Nephron (organoid): ENCODE measurements at regions not wholly inside any gene's neighbourhood (a gene's known extent, or its start where the extent isn't known, plus 50 kb on each side); places are given as distances from the start of the nearest gene placed in this dataset.

Experiments used
- H3K27ac Mint-ChIP-seq, 3 experiments: 2 replicates each; pipeline ENCODE4 v1.8.0; 2020; ENCODE audit warnings: mixed read lengths in 3 of 3, mild to moderate bottlenecking in 2 of 3, moderate library complexity in 1 of 3
- H3K27me3 Mint-ChIP-seq: 2 replicates; pipeline ENCODE4 v1.8.0; 2021; ENCODE audit warnings: low read depth, mild to moderate bottlenecking, moderate library complexity, mixed read lengths
- H3K36me3 Mint-ChIP-seq: 2 replicates; pipeline ENCODE4 v1.8.0; 2020; ENCODE audit warnings: low read depth, mixed read lengths
- H3K4me1 Mint-ChIP-seq: 2 replicates; pipeline ENCODE4 v1.8.0; 2020; ENCODE audit warnings: mixed read lengths
- H3K4me3 Mint-ChIP-seq, 3 experiments: 2 replicates each; pipeline ENCODE4 v1.8.0; 2020; ENCODE audit warnings: mild to moderate bottlenecking in 3 of 3, mixed read lengths in 3 of 3, moderate library complexity in 2 of 3
- H3K9me3 Mint-ChIP-seq: 2 replicates; pipeline ENCODE4 v1.8.0; 2020; ENCODE audit warnings: mixed read lengths
- TF ChIP-seq, protein P1 (sequence below), 3 experiments: fragments of 200-600 bp; sonication (generic); IDR thresholded peaks; one replicate each; pipeline ENCODE4 v1.5.0; 2021; ENCODE audit warnings: antibody characterized with exemption in 3 of 3; ENCODE audit not compliant: unreplicated experiment in 3 of 3

DNA sequence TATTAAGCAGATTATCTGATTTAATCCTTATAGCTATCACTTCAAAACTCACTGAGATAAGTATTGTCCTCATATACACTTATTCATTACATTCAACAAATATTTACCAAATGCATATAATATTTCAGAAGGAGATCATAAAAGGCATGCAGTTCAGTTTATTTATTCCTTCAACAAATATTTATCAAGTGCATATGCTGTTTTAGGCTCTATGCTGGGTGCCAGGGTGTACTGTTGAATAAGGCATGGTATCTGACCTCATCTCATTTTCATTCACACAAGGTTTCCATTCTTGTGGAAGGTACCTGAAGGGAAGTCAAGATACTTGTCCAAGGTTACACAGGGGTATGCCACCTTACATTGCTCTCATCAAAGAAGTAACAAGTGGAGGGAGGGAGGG lies 213.0 kb downstream of the INSIG2 start:
- Mint-ChIP-seq H3K36me3 (no peaks in the 10 kb centered on the region), H3K4me1 (peaks cover 4% of the 10 kb centered on the region), H3K4me3 (no peak overlapping the region), H3K27ac (no peak overlapping the region), H3K27me3 (no peaks in the 10 kb centered on the region), H3K9me3 (peaks cover 7% of the 10 kb centered on the region)
- TF ChIP-seq, protein P1, sequence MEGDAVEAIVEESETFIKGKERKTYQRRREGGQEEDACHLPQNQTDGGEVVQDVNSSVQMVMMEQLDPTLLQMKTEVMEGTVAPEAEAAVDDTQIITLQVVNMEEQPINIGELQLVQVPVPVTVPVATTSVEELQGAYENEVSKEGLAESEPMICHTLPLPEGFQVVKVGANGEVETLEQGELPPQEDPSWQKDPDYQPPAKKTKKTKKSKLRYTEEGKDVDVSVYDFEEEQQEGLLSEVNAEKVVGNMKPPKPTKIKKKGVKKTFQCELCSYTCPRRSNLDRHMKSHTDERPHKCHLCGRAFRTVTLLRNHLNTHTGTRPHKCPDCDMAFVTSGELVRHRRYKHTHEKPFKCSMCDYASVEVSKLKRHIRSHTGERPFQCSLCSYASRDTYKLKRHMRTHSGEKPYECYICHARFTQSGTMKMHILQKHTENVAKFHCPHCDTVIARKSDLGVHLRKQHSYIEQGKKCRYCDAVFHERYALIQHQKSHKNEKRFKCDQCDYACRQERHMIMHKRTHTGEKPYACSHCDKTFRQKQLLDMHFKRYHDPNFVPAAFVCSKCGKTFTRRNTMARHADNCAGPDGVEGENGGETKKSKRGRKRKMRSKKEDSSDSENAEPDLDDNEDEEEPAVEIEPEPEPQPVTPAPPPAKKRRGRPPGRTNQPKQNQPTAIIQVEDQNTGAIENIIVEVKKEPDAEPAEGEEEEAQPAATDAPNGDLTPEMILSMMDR (IDR thresholded peaks at IDR 0.05; ENCODE audit: unreplicated experiment in 3 of 3) = no peak

DNA sequence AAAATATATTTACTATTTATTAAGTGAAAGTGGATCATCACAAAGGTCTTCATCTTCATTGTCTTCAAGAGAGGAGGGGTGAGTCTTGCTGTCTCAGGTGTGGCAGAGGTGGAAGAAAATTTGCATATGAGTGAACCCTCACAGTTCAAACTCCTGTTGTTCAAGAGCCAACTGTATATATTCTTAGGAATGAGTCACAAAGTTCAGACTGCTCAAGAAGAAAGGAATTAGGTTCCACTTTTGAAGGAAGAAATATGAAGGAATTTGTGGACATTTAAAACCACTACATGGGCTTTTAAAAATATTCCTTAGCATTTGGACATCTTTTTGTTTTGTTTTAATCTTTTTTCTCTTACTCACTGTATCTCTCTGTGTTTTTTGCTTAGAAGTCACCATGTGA lies 212.6 kb downstream of the INSIG2 start:
- Mint-ChIP-seq H3K27me3 (no peaks in the 10 kb centered on the region), H3K36me3 (no peaks in the 10 kb centered on the region), H3K4me1 (peaks cover 4% of the 10 kb centered on the region), H3K27ac (no peak overlapping the region), H3K9me3 (peaks cover 11% of the 10 kb centered on the region), H3K4me3 (no peak overlapping the region)
- TF ChIP-seq, protein P1 (IDR thresholded peaks at IDR 0.05; ENCODE audit: unreplicated experiment in 3 of 3) = no peak

DNA sequence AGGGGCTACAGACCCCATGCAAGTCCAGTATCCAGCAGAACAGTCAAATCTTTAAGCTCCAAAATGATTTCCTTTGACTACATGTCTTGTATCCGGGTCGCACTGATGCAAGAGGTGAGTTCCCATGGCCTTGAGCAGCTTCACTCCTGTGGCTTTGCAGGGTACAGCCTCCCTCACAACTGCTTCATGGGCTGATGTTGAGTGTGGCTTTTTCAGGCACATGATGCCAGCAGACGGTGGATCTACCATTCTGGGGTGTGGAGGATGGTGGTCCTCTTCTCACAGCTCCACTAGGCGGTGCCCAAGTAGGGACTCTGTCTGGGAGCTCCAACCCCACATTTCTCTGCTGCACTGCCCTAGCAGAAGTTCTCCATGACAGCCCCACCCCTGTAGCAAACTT lies 208.4 kb downstream of the INSIG2 start:
- TF ChIP-seq, protein P1 (IDR thresholded peaks at IDR 0.05; ENCODE audit: unreplicated experiment in 3 of 3) = no peak

DNA sequence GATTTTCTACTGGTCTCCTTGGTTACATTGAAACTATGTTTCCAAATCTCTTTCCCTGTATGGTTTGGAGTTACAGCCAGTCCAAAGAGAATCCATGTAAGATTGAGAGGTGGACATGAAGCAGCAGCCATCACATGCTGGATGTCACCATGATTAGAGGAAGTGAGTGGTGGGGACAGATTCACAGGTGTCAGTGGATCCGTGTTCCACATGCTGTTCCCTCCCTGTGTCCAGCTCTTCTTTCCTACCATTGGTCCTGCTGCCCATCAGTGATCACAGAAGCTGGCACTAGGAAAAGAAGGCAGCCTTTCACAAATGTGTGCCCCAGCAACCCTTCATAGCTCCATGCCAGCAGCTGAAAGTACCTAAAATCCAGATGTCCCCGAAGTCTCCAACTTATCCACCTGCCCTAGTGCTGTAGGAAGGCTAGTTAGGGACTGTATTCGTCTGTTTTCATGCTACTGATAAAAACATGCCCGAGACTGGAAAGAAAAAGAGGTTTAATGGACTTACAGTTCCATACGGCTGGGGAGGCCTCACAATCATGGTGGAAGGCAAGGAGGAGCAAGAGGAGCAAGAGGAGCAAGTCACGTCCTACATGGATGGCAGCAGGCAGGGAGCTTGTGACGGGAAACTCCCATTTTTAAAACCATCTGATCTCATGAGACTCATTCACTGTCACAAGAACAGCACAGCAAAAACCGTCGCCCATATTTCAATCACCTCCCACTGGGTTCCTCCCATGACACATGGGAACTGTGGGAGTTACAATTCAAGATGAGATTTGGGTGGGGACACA lies 207.5 kb downstream of the INSIG2 start:
- Mint-ChIP-seq H3K9me3 (peaks cover 12% of the 10 kb centered on the region), H3K36me3 (no peaks in the 10 kb centered on the region), H3K4me1 (peaks cover 8% of the 10 kb centered on the region), H3K27ac (no peak overlapping the region), H3K4me3 (no peak overlapping the region), H3K27me3 (no peaks in the 10 kb centered on the region)
- TF ChIP-seq, protein P1 (IDR thresholded peaks at IDR 0.05; ENCODE audit: unreplicated experiment in 3 of 3) = no peak

More for the DNA sequence above, 208.4 kb downstream of the INSIG2 start:
- no peak overlapping the region for H3K27ac Mint-ChIP-seq
- no peak overlapping the region for H3K4me3 Mint-ChIP-seq
- H3K36me3 Mint-ChIP-seq = no peaks in the 10 kb centered on the region
- peaks cover 12% of the 10 kb centered on the region for H3K9me3 Mint-ChIP-seq
- H3K27me3 Mint-ChIP-seq = no peaks in the 10 kb centered on the region
- H3K4me1 Mint-ChIP-seq = peaks cover under 1% of the 10 kb centered on the region

DNA sequence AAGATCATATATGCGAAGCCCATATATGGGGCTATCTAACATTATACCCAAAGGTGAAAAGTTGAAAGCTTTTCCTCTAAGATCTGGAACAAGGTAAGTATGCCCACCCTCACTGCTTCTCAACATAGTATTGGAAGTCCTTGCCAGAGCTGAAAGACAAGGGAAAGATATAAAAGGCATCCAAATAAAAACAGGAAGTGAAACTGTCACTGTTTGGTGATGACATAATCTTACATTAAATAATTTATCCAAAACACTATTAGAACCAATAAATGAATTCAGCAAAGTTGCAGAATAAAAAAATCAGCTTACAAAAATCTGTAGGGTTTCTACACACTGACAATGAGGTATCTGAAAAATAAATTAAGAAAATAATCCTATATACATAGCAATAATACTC lies 205.8 kb downstream of the INSIG2 start:
- Mint-ChIP-seq H3K4me3 (no peak overlapping the region), H3K9me3 (peaks cover 12% of the 10 kb centered on the region), H3K27me3 (no peaks in the 10 kb centered on the region), H3K4me1 (peaks cover 17% of the 10 kb centered on the region), H3K27ac (no peak overlapping the region), H3K36me3 (no peaks in the 10 kb centered on the region)
- TF ChIP-seq, protein P1 (IDR thresholded peaks at IDR 0.05; ENCODE audit: unreplicated experiment in 3 of 3) = no peak

DNA sequence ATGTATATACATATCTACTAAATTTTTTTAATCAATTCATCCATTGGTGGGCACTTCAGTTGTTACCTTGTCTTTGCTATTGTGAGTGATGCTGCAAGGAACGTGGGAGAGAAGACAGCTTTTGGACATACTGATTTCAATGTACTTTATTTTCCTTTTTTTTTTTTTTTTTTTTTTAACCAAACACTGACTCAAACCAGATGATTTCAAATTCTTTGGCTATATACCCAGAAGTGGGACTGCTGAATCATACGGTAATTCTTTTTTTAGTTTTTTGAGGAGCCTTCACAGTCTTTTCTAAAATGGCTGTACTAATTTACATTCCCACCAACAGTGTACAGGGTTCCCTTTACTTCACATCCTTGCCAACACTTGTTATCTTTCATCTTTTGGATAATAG lies 204.7 kb downstream of the INSIG2 start:
- Mint-ChIP-seq H3K4me3 (no peak overlapping the region), H3K36me3 (no peaks in the 10 kb centered on the region), H3K4me1 (peaks cover 17% of the 10 kb centered on the region), H3K27me3 (no peaks in the 10 kb centered on the region), H3K27ac (no peak overlapping the region), H3K9me3 (peaks cover 12% of the 10 kb centered on the region)
- TF ChIP-seq, protein P1 (IDR thresholded peaks at IDR 0.05; ENCODE audit: unreplicated experiment in 3 of 3) = no peak
